ENCODE measurements at regions not wholly inside any gene's neighbourhood (a gene's known extent, or its start where the extent isn't known, plus 50 kb on each side); places are given as distances from the start of the nearest gene placed in this dataset.
A peak's percentile ranks its signal among the peaks of the same experiment; 100 is the strongest.

GRCh38 chr14:106490442-106490841 lies 964.1 kb downstream of the TMEM121 start:
- intact Hi-C loops (cut with micrococcal nuclease): no loop called here
- ChIA-PET POLR2A (no interaction called here), CTCF (interaction anchor here (0.5 to 2.5 kb wide), 6 partner anchors 19 to 82 kb away, joined by 3 to 13 read pairs (median 4); no protein-coding TSS in a partner anchor)
- TF ChIP-seq, protein P1, sequence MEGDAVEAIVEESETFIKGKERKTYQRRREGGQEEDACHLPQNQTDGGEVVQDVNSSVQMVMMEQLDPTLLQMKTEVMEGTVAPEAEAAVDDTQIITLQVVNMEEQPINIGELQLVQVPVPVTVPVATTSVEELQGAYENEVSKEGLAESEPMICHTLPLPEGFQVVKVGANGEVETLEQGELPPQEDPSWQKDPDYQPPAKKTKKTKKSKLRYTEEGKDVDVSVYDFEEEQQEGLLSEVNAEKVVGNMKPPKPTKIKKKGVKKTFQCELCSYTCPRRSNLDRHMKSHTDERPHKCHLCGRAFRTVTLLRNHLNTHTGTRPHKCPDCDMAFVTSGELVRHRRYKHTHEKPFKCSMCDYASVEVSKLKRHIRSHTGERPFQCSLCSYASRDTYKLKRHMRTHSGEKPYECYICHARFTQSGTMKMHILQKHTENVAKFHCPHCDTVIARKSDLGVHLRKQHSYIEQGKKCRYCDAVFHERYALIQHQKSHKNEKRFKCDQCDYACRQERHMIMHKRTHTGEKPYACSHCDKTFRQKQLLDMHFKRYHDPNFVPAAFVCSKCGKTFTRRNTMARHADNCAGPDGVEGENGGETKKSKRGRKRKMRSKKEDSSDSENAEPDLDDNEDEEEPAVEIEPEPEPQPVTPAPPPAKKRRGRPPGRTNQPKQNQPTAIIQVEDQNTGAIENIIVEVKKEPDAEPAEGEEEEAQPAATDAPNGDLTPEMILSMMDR (IDR thresholded peaks at IDR 0.05): no peak
- TF ChIP-seq EZH2 (IDR thresholded peaks at IDR 0.05; ENCODE audit: borderline replicate concordance, insufficient read depth, low read depth, low read length, poor library complexity, severe bottlenecking): no peak
- H4K20me1 ChIP-seq (ENCODE audit: control insufficient read depth, insufficient read depth, low read length, poor library complexity, severe bottlenecking): no peaks in the 10 kb centered on the region
- Mint-ChIP-seq H3K9me3 (ENCODE audit: insufficient read depth) (no peaks in the 10 kb centered on the region), H3K4me3 (no peak overlapping the region), H3K4me1 (peaks cover 15% of the 10 kb centered on the region), H3K27ac (no peak overlapping the region), H3K27me3 (peaks cover 4% of the 10 kb centered on the region)
- H3K79me2 ChIP-seq (ENCODE audit: control insufficient read depth, insufficient read depth, low read length): no peaks in the 10 kb centered on the region
- H3K9ac ChIP-seq (ENCODE audit: low read length): no peak overlapping the region
- WGBS (ENCODE audit: insufficient coverage): 81% methylated on average over 3 of the region's 5 CpGs
- no peak overlapping the region for H2AFZ ChIP-seq (ENCODE audit: insufficient read depth, low read depth, low read length, poor library complexity, severe bottlenecking)
- H3K9me3 ChIP-seq (ENCODE audit: control extremely low read depth in 1 of 3, control insufficient read depth in 2 of 3, insufficient read depth in 1 of 3, low read length in 2 of 3): peaks cover 0 to 3% (median 0%) of the 10 kb centered on the region in 3 donors
- no peaks in the 10 kb centered on the region for H3K27me3 ChIP-seq (replicated peaks in 1 of 4; ENCODE audit: control extremely low read depth in 1 of 4, control insufficient read depth in 3 of 4, insufficient read depth in 4 of 4, low read length in 3 of 4)
- DNase-seq (no peak), ATAC-seq (ENCODE audit: low read depth) (no peak)
- no peak overlapping the region for H3K27ac ChIP-seq (ENCODE audit: low read length in 2 of 2)
- peaks cover 10% of the 10 kb centered on the region in 2 donors for H3K4me1 ChIP-seq (ENCODE audit: control insufficient read depth in 2 of 2, insufficient read depth in 2 of 2, low read length in 2 of 2)
- H3K4me3 ChIP-seq (ENCODE audit: control extremely low read depth in 1 of 5, extremely low read depth in 1 of 5, insufficient read depth in 1 of 5, low read depth in 2 of 5, low read length in 4 of 5): no peak overlapping the region
- no peaks in the 10 kb centered on the region for H3K36me3 ChIP-seq (replicated peaks in 1 of 2; ENCODE audit: control extremely low read depth in 1 of 2, control insufficient read depth in 1 of 2, extremely low read depth in 1 of 2, insufficient read depth in 2 of 2, low read length in 1 of 2)
- H3K4me2 ChIP-seq (replicated peaks; ENCODE audit: low read depth, low read length, poor library complexity, severe bottlenecking): no peak overlapping the region

GRCh38 chr14:106491851-106492250 lies 965.5 kb downstream of the TMEM121 start:
- Histone ChIP-seq H3K4me2 (replicated peaks; ENCODE audit: low read depth, low read length, poor library complexity, severe bottlenecking) (no peak overlapping the region), H3K9ac (ENCODE audit: low read length) (no peak overlapping the region), H4K20me1 (ENCODE audit: control insufficient read depth, insufficient read depth, low read length, poor library complexity, severe bottlenecking) (no peaks in the 10 kb centered on the region), H3K36me3 (replicated peaks in 1 of 2; ENCODE audit: control extremely low read depth in 1 of 2, control insufficient read depth in 1 of 2, extremely low read depth in 1 of 2, insufficient read depth in 2 of 2, low read length in 1 of 2) (no peaks in the 10 kb centered on the region), H3K4me1 (ENCODE audit: control insufficient read depth in 2 of 2, insufficient read depth in 2 of 2, low read length in 2 of 2) (peaks cover 10 to 12% of the 10 kb centered on the region in 2 donors), H3K79me2 (ENCODE audit: control insufficient read depth, insufficient read depth, low read length) (no peaks in the 10 kb centered on the region), H2AFZ (ENCODE audit: insufficient read depth, low read depth, low read length, poor library complexity, severe bottlenecking) (no peak overlapping the region), H3K27ac (ENCODE audit: low read length in 2 of 2) (no peak overlapping the region), H3K9me3 (ENCODE audit: control extremely low read depth in 1 of 3, control insufficient read depth in 2 of 3, insufficient read depth in 1 of 3, low read length in 2 of 3) (peaks cover 0 to 3% (median 0%) of the 10 kb centered on the region in 3 donors), H3K27me3 (replicated peaks in 1 of 4; ENCODE audit: control extremely low read depth in 1 of 4, control insufficient read depth in 3 of 4, insufficient read depth in 4 of 4, low read length in 3 of 4) (no peaks in the 10 kb centered on the region), H3K4me3 (ENCODE audit: control extremely low read depth in 1 of 5, extremely low read depth in 1 of 5, insufficient read depth in 1 of 5, low read depth in 2 of 5, low read length in 4 of 5) (no peak overlapping the region)
- H3K4me1 Mint-ChIP-seq: peaks cover 19% of the 10 kb centered on the region
- CTCF ChIA-PET: interaction anchor here (0.9 to 2.5 kb wide), 2 partner anchors 15 to 55 kb away, joined by 3 to 13 read pairs; no protein-coding TSS in a partner anchor
- peaks cover 4% of the 10 kb centered on the region for H3K27me3 Mint-ChIP-seq
- no peak overlapping the region for H3K4me3 Mint-ChIP-seq
- TF ChIP-seq EZH2 (IDR thresholded peaks at IDR 0.05; ENCODE audit: borderline replicate concordance, insufficient read depth, low read depth, low read length, poor library complexity, severe bottlenecking): no peak
- TF ChIP-seq, protein P1 (IDR thresholded peaks at IDR 0.05): peak; percentile 55
- no peak overlapping the region for H3K27ac Mint-ChIP-seq
- DNase-seq (peak; percentile 25), ATAC-seq (ENCODE audit: low read depth) (no peak)
- POLR2A ChIA-PET: no interaction called here
- H3K9me3 Mint-ChIP-seq (ENCODE audit: insufficient read depth): no peaks in the 10 kb centered on the region
- WGBS (ENCODE audit: insufficient coverage): 100% methylated on average over 5 of the region's 9 CpGs
- intact Hi-C loops (cut with micrococcal nuclease): no loop called here
